Activated CD8-positive, alpha-beta memory T cell treated with anti-CD3 and anti-CD28 coated beads for 4 hours (primary cell): ENCODE measurements at regions not wholly inside any gene's neighbourhood (a gene's known extent, or its start where the extent isn't known, plus 50 kb on each side); places are given as distances from the start of the nearest gene placed in this dataset.

Experiments used
- DNase-seq, 2 donors: peaks; one replicate each; pipeline ENCODE4 v3.0.0-alpha.2; 2020; ENCODE audit warnings: low read depth in 2 of 2

DNA sequence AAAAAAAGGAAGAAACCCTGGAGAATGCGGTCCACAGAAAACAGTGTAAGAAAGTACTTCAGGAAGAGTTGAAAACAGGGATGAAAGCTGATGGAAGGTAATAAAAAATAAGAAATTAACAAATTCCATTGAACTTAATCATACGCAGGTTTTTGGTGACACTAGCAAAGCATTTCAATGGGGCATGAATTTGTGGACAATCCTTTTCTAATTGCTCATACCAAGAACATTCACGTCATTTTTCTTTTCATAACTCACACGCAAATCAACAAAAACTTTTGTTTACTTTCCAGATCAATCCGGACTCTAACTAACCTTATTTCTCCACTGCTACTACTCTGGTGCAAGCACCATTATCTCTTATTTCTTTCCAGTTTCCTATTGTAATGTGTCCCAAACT, 1195.0 kb downstream of the SLITRK5 start:
- DNase-seq: no peak

DNA sequence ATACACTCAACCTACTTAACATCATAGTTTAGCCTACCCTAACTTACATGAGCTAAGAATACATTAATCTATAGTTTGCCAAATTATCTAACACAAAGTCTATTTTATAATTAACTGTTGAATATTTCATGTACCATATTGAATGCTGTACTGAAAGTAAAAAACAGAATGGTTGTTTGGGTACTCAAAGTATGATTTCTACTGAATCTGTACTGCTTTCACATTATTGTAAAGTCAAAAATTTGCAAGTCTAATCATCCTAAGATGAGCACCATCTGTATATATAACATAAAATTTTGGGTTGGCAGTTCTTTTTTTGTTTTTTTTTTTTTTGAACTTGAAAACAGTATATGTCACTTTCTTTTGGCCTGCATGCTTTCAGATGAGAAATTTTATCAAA, 1212.6 kb downstream of the SLITRK5 start:
- DNase-seq: no peak

DNA sequence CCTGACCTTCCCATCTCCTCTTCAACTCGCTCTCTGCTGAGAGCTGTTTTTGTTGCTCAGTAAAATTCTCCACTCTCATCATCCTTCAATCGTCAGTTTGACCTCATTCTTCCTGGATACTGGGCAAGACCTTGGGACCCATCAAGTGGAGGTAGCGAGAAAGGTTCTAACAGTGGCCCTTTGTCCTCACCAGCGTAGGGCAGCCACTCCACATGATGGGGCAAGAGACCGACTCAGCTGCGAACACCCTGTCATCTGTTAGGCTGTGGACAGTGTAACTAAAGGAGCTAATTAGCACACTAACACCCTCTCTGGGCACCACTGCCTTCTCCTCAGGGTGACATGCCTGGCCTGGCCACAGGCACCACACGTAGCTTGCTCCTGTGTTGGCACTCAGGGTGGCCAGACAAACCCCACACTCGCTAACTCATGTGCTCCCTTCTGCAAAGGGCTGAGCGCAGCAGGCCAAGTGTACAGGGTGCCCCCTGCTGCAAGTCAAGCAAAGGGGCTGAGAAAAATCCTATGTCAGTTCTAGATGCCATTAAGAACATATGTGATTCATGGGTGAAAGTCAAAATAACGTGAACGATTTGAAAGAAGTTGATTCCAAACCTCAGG, 1216.0 kb downstream of the SLITRK5 start:
- no peak for DNase-seq

DNA sequence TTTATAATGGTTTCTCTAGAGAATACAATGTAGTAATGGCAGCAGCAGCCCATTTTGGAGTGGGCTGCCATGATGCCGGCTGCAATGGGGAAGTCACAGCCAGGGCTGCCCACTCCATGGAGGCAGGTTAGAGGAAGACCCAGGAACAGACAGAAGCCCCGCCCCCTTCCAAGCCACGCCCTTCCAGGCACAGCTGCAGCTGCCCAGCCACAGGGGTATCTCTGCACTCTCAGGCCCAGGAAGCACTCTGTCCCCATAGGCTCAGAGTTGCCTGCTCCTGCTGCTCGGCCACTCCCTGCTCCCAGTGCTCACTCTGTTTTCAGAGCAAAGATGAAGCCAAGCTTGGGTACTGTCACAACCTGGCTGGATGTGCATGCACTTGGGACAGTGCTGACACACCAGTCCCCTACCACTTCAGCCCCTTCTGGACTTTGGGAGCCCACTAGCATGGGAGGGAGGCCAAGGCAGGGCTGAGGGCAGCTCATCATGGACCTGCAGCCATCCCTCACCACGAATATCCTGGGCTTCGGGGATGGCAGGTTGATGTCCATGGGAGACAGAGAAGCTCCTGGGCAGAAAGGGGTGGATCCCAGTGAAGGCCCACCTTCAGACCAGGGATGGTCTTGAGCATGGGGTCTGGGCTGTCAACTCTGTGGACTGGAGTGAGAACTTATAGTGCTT, 1224.2 kb downstream of the SLITRK5 start:
- DNase-seq: no peak

DNA sequence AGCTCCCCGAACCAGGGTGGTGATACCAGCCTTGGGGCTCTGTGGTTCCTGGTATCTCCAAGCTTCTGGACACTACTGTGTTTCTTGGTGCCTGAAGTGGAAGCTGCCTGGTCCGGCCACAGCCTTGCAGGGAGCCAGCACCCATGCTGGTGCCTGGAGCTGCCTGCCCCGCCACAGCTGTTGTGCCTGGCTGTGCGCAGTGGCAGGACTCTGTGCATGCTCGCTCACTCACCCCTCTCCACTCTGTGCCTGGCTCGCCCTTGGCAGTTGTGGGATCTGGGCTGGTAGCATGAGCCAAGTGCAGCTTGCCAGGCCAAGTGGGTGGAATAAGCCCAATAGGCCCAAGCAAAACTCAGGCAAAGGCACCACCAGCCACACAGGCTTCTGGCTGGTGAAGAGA, 1225.3 kb downstream of the SLITRK5 start:
- DNase-seq: no peak

DNA sequence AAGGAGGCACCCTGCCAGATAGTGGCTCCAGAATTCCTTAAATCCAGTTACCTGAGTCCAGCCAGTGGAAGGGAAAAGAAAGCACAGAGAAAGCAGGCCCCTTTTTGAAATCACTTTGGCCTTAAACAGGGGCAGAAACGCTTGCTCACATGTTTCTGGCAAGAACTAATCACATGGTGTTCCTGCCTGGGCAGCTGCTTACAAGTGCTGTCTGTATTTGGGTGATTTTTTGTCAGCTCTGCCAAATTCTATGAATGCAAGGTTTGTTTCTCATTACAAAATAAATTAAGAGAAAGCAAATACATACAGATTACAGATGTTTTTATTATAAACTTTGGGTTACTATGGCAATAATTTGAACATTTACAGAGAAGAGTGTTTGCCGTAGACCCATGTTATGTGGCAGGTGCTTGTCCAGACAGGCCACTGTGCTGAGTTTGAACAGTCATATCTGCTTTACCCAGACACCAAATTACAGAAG, 1237.8 kb downstream of the SLITRK5 start:
- DNase-seq: no peak

DNA sequence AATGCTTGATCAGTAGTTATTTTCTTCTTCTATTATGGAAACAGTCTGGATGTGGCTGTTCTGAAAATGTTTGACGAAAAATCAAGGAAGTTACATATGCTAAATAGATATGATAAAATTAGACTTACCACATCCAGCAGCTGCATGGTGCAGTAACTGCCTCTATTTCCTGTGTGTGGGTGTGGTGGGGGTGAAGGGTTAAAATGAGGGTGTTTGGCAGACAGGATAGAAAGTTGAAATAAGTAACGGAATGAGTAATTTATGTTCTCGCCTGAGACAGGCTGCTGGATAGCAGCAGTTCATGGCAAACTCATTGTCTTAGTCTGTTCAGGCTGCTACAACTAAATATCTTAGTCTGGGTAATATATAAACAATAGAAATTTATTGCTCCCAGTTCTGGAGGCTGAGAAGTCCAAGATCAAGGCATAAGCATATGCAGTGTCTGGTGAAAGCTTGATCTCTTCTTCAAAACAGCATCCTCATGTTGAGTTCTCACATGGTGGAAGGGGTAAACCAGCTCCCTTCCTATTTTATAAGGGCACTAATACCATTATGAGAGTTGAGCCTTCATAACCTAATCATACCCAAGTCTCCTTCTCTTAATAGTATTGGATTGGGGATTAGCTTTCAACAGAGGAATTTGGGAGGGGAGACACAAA, 1248.9 kb downstream of the SLITRK5 start:
- DNase-seq: peak in 1 of 2 donors; percentile 11

DNA sequence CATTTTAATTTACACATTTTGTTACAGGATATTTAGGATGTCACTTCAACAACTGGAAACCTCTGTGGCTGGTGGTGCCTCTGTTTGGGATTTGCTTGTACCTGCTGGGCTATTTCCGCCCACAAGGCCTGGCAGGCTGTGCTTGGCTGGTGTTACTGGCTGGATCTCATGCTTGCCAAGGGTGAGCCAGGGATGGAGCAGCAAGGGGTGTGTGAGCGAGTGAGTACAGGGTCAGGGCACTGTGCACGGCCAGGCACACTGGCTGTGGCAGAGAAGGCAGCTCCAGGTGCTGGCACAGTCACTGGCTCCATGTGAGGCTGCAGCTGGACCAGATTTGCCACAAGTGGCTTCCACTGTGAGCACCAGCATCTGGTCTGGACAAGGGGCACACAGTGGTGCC, 1254.8 kb downstream of the SLITRK5 start:
- DNase-seq: no peak

DNA sequence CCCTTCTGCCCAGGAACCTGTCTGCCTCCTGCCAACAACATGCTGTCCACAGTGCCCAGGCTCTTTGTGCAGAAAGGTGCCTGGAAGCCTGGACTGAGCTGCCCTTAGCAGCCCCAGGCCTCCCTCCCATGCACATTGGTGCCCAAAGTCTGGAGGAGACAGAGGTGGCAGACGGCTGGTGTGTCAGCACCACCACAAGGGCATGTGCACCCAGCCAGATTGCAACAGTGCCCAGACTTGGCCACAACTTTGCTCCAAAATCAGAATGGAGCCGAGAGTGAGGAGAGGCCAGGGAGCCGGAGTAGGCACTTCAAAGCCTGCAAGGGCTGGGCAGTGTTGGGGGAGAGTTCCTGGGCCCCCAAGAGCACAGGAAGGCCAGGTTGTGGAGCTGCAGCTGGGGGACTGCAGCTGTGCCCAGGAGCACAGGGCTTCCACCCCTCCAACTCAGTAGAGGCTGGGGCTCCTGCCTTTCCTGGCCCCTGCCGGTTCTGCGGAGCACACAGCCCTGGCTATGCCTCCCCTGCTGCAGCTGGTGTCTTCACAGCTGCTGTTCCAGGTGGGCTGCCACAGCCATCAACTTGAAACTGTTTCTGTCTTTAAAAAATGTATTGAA, 1255.8 kb downstream of the SLITRK5 start:
- DNase-seq: no peak

DNA sequence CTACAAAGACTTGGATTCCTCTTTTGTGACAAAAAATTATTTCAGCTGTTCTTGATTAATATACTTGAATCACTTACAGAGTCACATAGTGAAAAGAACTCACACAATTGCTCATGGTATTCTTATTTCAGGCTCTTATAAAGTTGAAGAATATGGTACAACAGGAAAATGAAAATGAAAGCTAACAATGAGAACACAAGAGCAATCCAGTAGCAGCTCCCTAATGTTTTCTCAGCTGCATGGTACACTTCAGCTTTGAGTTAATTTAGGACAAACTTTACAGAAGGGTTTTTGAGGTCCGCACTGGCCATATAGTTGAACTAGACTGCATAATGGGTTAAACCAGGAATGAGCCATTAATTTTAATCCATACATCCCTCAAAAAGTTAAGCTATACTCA, 1261.8 kb downstream of the SLITRK5 start:
- no peak for DNase-seq

DNA sequence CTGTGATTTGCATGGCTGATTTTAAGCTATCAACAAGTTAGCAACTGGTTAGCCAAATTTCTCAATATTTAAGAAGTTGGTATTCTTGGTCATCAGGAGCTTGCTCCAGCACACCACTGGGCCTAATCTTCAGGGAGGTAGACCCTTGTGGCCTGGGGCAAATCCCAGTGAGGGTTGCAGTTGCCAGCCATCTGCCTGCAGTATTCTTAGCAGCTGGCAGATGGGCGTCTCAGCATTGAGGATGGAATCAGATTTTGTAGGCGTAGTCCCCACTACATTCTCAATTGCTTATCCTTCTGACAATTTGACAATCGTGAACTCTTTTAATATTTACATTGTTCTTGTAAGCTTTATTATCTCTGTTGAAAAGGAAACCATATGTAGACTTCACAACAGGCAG, 1266.2 kb downstream of the SLITRK5 start:
- DNase-seq: no peak

DNA sequence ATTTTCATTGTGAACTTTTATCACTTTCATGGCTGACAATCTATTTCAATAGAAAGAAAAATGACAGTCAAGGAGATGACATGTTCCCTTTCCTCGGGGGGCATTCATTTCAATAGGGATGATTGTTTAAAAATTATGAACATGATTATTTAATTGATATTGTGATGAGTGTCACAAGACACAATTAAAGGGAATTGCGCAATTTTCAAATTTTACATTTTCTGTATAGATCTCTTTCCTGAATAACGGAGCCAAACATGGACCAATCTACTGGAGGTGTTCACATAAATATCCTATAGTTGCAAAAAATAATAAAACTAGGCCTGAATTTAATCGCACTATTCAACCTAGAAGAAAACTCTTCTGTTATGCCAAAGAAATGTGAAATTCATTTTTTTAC, 1274.6 kb downstream of the SLITRK5 start:
- no peak for DNase-seq

DNA sequence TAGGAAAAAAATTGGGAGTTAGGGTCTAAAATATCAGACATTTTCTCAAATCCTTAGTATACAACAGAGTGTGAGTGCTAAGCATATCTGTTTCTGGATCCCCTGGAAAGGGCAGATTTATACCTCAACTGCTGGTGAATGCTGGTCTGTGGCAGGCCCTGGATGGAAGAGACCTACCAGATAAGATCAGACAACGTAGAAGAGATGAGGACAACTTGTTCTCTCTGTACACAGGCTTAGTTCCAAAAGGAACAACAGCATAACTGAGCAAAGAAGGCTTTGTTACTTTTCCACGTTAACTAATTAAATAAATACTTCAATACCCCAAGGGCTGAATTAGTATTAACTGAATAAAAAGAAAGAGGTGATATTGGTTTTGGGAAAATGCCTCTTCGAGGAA, 1277.3 kb downstream of the SLITRK5 start:
- DNase-seq: no peak

DNA sequence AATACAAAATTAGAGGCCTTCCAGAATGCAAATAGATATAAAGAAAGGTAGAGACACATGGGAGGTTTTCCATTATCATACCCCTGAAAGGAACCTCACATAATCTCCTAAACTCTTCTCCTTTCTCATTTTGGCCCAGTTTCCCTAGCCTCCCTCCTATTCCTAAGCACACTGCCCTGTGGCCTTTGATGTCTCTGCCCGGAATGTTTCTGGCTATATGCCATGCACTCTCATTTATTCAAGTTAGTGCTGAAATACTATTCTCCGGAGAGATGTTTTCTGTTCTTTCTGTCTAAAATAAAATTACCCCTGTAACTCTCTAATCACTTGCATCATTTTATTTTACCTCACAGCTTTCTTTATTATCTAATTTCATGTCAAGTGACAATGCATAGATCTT, 1287.7 kb downstream of the SLITRK5 start:
- DNase-seq: no peak

DNA sequence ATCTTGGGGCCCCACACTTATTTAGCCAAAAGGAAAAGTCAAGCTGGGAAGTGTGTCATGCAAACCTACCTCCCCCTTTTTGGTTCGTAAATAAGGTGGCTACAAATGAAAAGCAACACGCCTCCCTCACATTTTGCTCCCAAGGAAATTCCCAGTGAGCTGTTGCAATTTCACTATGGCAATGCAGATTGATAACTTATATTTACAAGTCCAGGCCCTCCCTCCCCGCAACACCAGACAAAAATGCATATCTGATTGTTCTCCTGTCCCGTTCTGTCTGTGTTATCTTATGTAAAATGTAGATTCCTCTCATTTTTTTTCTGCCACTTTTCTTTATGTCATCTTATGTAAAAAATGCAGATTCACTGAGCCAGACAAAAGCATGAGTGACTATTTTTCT, 1305.3 kb downstream of the SLITRK5 start:
- DNase-seq: no peak

DNA sequence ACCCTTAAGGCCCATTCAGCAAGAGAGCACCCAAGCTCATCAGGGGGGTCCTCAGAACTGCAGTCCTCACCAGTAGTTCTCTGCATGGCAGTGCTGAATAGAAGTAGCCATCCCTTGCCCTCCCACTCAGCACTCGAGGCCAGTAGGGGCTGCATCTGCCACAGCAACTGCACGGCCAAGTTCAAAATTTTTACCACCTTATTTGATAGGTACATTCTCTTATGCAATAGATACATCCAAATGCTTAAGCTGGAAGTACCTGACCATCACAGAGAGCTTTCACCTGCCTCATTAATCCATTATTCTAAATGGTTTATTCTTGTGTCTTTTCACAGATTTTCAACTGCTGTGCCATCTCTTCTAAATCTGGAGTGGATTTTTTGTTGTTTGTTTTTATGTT, 1307.4 kb downstream of the SLITRK5 start:
- DNase-seq: no peak

DNA sequence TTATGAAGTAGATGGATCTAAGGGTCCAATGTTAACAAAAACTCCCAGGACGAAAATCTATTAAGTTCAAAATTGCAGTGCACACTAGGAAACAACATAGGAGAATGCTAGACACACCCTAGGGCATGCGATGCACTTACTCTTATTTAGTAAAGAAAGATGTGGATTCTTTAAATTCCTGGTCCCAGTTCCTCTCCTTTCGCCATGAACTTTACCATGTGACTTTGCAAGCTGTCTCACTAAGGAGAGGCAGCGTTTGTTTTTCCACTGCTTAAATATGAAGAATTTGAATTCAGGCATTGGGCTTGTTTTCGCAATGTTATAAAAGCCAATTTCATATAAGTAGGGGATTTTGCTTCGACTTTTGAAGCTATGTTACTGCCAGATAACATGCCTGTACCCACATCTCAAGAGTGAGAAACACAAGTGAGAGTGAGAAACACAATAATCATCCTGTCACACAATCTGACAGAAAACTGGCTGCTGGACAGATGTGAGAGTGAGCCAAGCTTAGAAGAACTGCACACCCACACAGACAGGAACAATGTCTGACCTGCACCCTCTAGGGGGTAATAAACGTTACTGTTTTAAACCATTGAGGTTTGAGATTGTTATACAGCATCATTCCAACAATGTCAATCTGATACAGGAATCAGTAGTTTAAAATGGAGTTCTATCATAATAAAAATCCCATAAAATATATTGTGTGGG, 1308.4 kb downstream of the SLITRK5 start:
- DNase-seq: peak in 1 of 2 donors; percentile 0

DNA sequence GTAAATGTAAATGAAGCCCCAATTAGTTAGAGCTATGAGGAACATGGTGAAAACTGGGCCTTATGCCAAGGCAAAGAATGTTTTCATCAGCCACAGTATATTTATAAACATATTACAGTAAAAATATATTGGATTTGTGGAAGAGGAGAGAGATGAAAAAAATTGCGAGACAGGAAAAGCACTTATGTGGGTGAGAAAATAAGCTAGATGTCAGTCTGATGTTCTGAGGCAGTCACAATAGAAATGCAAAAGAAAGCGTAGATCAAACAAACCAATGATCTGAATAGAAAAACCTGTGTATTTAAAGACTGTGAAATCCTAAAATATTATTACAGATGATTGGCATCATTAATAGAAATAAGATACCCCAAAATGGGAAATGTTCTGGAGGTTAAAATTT, 1332.5 kb downstream of the SLITRK5 start:
- DNase-seq: no peak

DNA sequence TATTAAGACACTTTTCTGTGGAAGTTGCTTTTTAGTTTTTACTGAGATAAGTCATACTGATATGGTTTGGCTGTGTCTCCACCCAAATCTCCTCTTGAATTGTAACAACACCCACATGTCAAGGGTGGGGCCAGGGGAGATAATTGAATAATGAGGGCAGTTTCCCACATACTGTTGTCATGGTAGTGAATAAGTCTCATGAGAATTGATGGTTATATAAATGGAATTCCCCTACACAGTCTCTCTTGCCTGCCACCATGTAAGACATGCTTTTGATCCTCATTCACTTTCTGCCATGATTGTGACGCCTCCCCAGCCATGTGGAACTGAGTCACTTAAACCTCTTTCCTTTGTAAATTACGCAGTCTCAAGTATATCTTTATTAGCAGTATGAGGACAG, 1340.4 kb downstream of the SLITRK5 start:
- no peak for DNase-seq

DNA sequence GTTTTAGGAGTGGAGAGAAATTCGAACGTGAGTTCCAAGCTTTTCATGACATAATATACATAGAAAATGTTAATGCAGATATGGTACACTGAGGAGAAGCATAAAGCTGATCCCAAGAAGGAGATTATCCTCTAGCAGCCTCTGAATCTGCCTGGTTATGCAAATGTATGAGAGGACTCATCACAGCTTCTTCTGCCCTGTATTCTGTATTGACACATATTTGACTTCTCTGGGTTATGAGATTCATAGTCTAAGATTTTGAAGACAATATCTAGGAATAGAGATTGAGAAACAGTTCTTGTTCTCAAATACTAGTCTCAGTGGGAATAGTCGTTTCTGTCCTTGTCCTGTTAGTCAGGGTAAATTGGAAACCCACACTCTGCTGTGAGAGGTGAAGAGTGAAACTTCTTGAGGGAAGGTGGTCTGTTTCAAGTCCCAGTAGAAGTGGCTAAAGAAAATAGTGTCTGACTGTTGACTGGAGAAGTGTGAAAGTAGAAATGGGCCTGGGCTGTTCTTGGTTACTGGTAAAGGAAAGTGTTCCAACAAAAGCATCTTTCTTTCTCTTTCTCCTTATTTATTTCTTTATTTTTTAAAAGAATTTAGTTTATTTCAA, 1356.6 kb downstream of the SLITRK5 start:
- DNase-seq: no peak

DNA sequence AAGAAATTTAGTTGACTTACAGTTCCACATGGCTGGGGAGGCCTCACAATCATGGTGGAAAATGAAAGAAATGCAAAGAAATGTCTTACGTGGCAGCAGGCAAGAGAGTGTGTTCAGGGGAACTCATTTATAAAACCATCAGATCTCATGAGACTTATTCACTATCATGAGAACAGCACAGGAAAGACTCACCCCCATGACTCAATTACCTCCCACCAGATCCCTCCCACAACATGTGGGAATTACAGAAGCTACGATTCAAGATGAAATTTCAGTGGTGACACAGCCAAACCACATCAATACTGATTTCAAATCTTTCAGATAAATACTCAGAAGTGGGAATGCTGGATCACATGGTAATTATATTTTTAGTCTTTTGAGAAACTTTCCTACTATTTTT, 1357.9 kb downstream of the SLITRK5 start:
- DNase-seq: no peak

DNA sequence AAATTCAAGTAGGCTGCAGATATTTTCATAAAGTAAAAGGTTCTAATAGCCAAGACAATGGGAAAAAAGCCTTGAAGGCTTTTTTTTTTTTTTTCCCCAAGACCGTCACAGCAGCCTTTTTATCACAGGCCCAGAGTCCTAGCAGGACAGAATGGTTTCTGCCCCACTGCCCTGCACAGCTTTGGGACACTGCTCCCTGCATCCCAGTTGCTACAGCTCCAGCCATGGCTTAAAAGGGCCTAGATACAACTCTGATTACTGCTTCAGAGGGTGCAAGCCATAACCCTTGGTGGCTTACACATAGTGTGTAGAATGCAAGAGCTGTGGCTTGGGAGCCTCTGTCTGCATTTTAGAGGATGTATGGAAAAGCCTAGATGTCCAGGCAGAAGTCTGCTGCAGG, 1362.8 kb downstream of the SLITRK5 start:
- DNase-seq: no peak
